ENCODE measurements at regions not wholly inside any gene's neighbourhood (a gene's known extent, or its start where the extent isn't known, plus 50 kb on each side); places are given as distances from the start of the nearest gene placed in this dataset.

- Histone ChIP-seq H3K4me2 (ENCODE audit: low read depth, low read length, poor library complexity, severe bottlenecking) (no peak overlapping the region), H4K20me1 (ENCODE audit: low read depth, low read length) (no peaks in the 10 kb centered on the region), H3F3A (ENCODE audit: insufficient read depth) (no peaks in the 10 kb centered on the region), H3K27me3 (ENCODE audit: low read length) (no peaks in the 10 kb centered on the region), H3K36me3 (ENCODE audit: low read length) (no peaks in the 10 kb centered on the region), H2AFZ (ENCODE audit: low read depth, low read length, severe bottlenecking) (no peak overlapping the region), H3K9me2 (replicated peaks; ENCODE audit: insufficient read depth, low read length) (no peaks in the 10 kb centered on the region), H3K9ac (ENCODE audit: low read length) (no peak overlapping the region), H3K4me3 (ENCODE audit: insufficient read depth, low read length, poor library complexity, severe bottlenecking) (no peak overlapping the region), H3K79me2 (ENCODE audit: insufficient read depth, low read length) (no peaks in the 10 kb centered on the region), H3K9me3 (ENCODE audit: insufficient read depth, low read length) (no peaks in the 10 kb centered on the region), H3K27ac (ENCODE audit: low read depth, low read length) (no peak overlapping the region)
- TF ChIP-seq EZH2phosphoT487 (conservative IDR thresholded peaks at IDR 0.05; ENCODE audit: low read length) (no peak), CTCF (IDR thresholded peaks at IDR 0.05; ENCODE audit: insufficient read depth, low read length, poor library complexity, severe bottlenecking) (no peak)
Measured at GRCh38 chr4:19944806-19945205, 306.9 kb upstream of the SLIT2 start.

GRCh38 chr4:19944251-19944650 is 307.5 kb upstream of the SLIT2 start:
- H3K27me3 ChIP-seq (ENCODE audit: low read length), result no peaks in the 10 kb centered on the region
- no peaks in the 10 kb centered on the region for H3F3A ChIP-seq (ENCODE audit: insufficient read depth)
- H3K36me3 ChIP-seq (ENCODE audit: low read length), result no peaks in the 10 kb centered on the region
- no peak overlapping the region for H2AFZ ChIP-seq (ENCODE audit: low read depth, low read length, severe bottlenecking)
- no peak for TF ChIP-seq CTCF (IDR thresholded peaks at IDR 0.05; ENCODE audit: insufficient read depth, low read length, poor library complexity, severe bottlenecking)
- TF ChIP-seq EZH2phosphoT487 (conservative IDR thresholded peaks at IDR 0.05; ENCODE audit: low read length), result no peak
- H4K20me1 ChIP-seq (ENCODE audit: low read depth, low read length), result no peaks in the 10 kb centered on the region
- H3K4me2 ChIP-seq (ENCODE audit: low read depth, low read length, poor library complexity, severe bottlenecking), result no peak overlapping the region
- H3K9me3 ChIP-seq (ENCODE audit: insufficient read depth, low read length), result no peaks in the 10 kb centered on the region
- no peak overlapping the region for H3K27ac ChIP-seq (ENCODE audit: low read depth, low read length)
- no peak overlapping the region for H3K4me3 ChIP-seq (ENCODE audit: insufficient read depth, low read length, poor library complexity, severe bottlenecking)
- H3K9me2 ChIP-seq (replicated peaks; ENCODE audit: insufficient read depth, low read length), result no peaks in the 10 kb centered on the region
- no peaks in the 10 kb centered on the region for H3K79me2 ChIP-seq (ENCODE audit: insufficient read depth, low read length)
- H3K9ac ChIP-seq (ENCODE audit: low read length), result no peak overlapping the region

- Histone ChIP-seq H2AFZ (ENCODE audit: low read depth, low read length, severe bottlenecking) (no peak overlapping the region), H3K27me3 (ENCODE audit: low read length) (no peaks in the 10 kb centered on the region), H3K9me2 (replicated peaks; ENCODE audit: insufficient read depth, low read length) (no peaks in the 10 kb centered on the region), H3F3A (ENCODE audit: insufficient read depth) (no peaks in the 10 kb centered on the region), H3K4me3 (ENCODE audit: insufficient read depth, low read length, poor library complexity, severe bottlenecking) (no peak overlapping the region), H3K4me2 (ENCODE audit: low read depth, low read length, poor library complexity, severe bottlenecking) (no peak overlapping the region), H4K20me1 (ENCODE audit: low read depth, low read length) (no peaks in the 10 kb centered on the region), H3K9me3 (ENCODE audit: insufficient read depth, low read length) (no peaks in the 10 kb centered on the region), H3K27ac (ENCODE audit: low read depth, low read length) (no peak overlapping the region), H3K36me3 (ENCODE audit: low read length) (no peaks in the 10 kb centered on the region), H3K9ac (ENCODE audit: low read length) (no peak overlapping the region), H3K79me2 (ENCODE audit: insufficient read depth, low read length) (no peaks in the 10 kb centered on the region)
- TF ChIP-seq CTCF (IDR thresholded peaks at IDR 0.05; ENCODE audit: insufficient read depth, low read length, poor library complexity, severe bottlenecking), result no peak
- TF ChIP-seq EZH2phosphoT487 (conservative IDR thresholded peaks at IDR 0.05; ENCODE audit: low read length), result no peak
Measured at GRCh38 chr4:19941434-19941833, 310.3 kb upstream of the SLIT2 start.

- Histone ChIP-seq H3K9ac (ENCODE audit: low read length) (no peak overlapping the region), H3K4me3 (ENCODE audit: insufficient read depth, low read length, poor library complexity, severe bottlenecking) (no peak overlapping the region), H3K36me3 (ENCODE audit: low read length) (no peaks in the 10 kb centered on the region), H3K79me2 (ENCODE audit: insufficient read depth, low read length) (no peaks in the 10 kb centered on the region), H3K4me2 (ENCODE audit: low read depth, low read length, poor library complexity, severe bottlenecking) (no peak overlapping the region), H2AFZ (ENCODE audit: low read depth, low read length, severe bottlenecking) (no peak overlapping the region), H3K9me3 (ENCODE audit: insufficient read depth, low read length) (no peaks in the 10 kb centered on the region), H3K9me2 (replicated peaks; ENCODE audit: insufficient read depth, low read length) (no peaks in the 10 kb centered on the region), H3K27me3 (ENCODE audit: low read length) (no peaks in the 10 kb centered on the region), H4K20me1 (ENCODE audit: low read depth, low read length) (no peaks in the 10 kb centered on the region), H3F3A (ENCODE audit: insufficient read depth) (no peaks in the 10 kb centered on the region), H3K27ac (ENCODE audit: low read depth, low read length) (no peak overlapping the region)
- TF ChIP-seq CTCF (IDR thresholded peaks at IDR 0.05; ENCODE audit: insufficient read depth, low read length, poor library complexity, severe bottlenecking), result no peak
- no peak for TF ChIP-seq EZH2phosphoT487 (conservative IDR thresholded peaks at IDR 0.05; ENCODE audit: low read length)
Measured at GRCh38 chr4:19940861-19941260, 310.8 kb upstream of the SLIT2 start.

Measured in SU-DHL-6 (cell line).